COLO829 (cell line): ENCODE measurements at regions not wholly inside any gene's neighbourhood (a gene's known extent, or its start where the extent isn't known, plus 50 kb on each side); places are given as distances from the start of the nearest gene placed in this dataset.

Experiments
- DNase-seq: peaks from one replicate; pipeline ENCODE4 v3.0.0; 2012; ENCODE audit warnings: low spot score

DNA sequence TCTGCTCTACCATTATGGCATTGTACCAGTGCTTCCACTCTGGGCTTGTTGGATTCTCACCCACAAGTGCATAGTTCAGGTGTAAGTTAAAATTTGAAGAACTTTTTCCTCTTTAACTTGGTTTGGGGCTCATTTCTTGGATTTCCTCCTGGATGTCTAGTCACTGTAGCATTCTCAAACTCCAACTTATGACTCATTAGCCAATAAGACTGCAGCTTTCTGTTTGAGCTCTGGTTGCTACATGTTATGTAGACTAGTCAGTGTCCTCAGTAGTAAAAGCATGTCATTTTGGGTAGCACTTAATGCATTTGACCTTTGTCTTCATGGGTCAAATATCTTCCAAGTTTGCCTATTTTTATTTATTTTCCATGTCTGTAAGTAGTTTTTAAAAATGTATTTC is 790.8 kb downstream of the BRINP1 start:
- no peak for DNase-seq

DNA sequence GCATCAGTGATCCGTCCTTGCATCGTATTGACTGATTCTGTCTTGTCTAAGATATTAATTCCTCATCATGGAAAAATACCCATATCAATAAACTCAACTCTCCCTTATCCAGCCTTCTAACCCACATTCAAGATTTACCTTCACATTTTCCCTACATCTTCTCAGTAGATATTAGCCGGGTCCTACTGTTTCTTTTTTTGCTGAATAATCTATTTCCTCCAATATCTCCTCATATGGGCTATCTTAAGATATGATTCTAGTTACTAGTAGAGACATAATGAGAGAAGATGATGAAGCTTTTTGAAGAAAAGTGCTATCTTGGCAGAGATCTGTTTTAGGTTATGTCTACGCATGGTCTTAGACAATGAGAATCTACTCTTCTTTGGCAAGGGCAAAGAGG is 785.8 kb downstream of the BRINP1 start:
- DNase-seq, result no peak

DNA sequence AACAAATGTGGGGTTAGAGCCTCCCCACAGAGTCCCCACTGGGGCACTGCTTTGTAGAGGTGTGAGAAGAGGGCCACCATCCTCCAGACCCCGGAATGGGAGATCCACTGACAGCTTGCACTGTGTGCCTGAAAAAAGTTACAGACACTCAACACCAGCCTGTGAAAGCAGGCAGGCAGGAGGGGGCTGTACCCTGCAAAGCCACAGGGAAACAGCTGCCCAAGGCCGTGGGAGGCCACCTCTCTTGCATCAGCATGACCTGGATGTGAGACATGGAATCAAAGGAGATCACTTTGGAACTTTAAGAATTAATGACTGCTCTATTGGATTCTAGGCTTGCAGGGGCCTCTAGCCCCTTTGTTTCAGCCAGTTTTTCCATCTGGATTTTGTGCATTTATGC is 782.3 kb downstream of the BRINP1 start:
- DNase-seq, result no peak

DNA sequence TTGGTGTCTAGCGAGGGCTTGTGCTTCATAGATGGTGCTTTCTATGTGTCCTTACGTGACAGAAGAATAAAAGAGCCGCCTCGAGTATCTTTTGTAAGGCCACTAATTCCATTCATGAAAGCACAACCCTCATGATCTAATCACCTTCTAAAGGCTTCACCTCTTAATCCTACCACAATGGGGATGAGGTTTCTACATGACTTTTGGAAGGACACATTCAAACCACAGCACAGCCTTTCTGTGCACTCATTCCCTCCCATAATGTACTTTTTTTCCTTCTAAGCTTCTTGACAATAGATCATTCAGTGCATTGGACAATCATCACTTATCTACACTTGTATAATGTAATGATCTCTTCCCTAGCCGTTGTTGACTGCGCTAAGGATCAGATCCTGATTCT is 774.8 kb downstream of the BRINP1 start:
- no peak for DNase-seq

DNA sequence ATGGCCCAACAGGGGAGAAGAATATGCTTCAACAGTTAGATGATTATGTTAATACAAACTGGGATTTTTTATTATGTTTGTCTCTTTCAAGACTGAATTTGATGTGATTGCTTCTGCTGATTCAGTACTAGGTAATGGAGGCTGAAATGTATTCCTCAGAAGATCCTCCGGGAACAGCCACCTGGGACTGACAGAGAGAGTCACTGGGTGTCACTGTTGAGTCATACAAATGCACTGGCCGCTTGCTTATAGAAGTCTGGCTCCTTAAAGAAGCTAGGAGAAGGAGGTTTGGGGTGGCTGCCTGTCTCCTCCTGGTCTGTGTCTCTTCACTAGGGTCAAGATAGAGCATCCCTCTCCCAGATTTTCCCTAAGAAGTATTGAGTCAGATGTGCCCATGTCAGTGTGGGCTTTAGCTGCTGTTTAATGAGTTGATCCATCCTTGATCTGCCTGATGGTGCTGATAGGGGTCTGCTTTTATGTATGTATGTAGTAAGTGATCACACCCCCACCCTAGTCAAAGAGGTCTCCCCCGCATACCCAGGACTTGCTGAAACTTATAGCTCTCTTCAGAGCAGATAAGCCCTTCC is 773.4 kb downstream of the BRINP1 start:
- DNase-seq, result peak; percentile 18

DNA sequence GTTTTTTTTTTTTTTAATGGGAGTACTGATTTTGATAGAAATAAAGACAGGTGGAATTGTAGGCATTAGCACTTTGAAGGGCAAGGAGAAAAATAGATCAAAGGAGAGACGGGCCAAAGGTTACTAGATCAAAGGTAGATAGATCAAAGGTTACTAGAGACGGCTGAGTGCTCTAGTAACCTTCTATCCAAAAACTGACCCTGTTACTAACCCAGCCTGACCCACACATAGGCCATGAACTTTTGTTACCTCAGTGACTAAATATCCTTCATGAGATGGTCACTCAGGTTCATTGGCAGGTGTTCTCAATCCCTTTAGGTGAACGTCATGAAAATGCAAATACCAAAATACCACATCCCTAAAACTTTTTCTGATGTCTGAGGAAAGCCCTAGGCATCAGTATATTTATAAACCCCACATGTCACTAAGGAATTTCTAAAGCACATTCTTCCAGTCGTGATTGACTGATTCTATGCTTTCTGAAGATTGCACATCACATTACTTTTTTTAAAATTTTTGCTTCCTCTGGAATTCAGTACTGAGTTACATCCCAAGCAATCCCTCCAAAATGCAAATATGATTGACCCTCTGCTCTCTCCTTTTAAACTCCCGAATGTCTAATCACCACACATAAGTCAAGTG is 772.7 kb downstream of the BRINP1 start:
- DNase-seq, result no peak

DNA sequence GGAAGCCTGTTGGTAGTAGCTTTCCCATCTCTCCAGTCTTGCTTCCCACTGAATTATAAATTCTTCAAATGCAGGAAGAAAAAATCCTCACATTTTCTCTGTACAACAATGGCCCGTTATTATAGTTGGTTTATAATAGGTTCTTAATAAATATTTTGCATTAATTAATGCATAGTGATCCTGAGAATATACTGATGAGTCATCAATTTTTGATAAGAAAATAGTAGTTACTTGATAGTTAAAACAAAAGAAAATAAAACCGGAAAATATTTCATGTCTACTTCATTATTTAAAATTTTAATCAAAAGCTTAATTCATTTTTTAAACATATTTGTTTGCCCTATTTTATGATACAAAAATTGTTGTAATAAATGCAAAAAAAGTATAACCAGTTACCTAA is 762.6 kb downstream of the BRINP1 start:
- DNase-seq, result no peak

DNA sequence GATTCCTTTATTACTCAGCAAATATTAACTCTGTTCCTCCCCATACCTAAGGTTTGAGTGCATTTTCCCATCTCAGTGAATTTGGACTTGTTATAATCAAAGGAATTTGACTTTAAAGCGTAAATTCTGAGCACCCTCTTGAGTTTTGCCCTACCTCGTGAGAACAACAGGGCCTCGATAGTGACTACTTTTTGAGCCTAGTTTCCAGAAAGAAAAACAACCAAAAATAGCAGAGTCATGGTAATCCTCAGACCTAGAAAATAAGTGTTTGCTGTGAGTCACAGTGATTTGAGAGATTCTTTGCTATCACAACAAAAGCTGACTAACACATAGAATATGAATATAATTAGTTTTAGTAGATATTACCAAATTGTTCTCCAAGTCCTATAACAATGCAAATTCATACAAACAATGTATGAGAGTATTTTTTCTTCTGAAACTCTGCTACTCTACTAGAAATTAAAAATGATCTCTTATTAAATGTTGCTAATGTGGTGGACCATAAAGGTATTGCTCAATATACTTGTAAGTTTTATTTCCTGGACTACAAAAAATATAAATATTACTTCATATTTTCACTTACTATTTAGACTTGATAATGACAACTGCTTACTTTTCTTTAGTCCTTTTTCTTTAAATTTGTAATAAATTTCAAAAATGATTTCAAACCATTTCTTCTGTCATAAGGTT is 759.7 kb downstream of the BRINP1 start:
- no peak for DNase-seq

DNA sequence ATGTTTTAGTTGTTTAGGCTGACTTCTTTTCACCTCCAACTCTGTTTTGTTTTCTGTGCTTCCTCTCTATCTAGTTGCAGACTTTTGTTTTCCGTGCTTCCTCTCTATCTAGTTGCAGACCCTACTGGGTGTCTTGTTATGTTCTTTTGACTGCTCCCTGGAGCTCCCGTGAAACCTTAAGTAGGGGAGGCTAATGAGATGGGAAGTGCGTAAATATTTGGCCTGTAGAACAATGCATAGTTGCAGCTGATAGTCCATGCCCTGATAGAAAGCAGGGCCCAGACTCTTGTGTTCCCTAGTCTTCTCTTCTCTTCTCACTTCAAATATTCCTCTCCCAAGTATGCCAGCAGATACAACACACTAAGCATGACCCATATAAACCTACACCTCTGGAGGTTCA is 757.0 kb downstream of the BRINP1 start:
- no peak for DNase-seq

DNA sequence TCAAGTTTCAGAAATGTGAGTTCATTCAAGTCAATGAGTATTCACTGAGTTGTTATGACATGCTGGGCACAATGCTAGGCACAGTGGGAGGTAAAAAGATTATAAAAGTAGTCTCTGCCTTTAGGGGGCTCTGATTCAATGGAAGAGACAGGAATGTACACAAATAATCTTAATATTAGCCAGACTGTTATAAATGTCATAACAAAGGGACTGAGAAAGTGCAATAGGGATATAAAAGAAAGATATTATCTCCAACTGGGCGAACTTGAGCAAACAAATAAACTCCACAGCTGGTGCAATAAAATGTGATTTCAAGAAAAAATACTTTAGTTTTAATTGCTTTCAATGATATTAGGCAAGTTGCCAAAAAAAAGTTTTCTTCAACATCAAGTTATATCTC is 755.2 kb downstream of the BRINP1 start:
- DNase-seq, result no peak

DNA sequence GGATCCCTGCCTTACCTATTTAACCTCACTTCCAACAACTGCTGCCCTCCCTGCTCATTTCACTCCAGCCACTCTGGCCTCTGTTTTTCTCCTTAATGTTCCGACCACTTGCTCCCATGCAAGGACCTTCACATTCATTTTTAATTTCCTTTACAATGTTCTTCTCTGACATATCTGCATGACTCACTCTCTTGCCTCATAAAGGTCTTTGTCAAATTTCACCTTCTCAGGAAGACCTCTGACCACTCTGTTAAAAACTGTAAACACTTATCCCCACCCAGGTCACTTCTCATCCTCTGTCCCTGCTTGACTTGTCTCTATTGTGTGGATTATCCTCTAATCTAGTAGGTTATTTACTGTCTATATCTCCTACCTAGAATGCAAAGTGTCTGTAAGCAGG is 751.2 kb downstream of the BRINP1 start:
- DNase-seq, result no peak

DNA sequence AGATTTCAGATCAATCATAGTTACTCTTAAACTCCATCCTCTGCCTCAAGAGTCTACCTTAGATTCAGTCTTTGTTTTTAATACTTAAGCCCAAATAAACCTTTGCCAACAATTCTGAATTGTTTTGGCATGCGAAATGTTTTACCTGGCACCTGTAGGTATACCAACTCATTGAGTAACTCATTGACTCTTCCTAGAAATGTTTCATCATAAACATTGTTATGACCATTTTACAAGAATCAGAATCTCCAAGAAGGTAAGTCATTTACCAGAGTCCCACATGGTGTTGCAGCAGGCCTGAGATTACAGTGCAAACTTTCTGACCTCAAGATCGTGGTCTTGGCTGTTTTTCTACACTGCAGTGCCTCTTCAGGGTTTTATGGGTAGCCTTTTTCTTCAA is 750.4 kb downstream of the BRINP1 start:
- no peak for DNase-seq

DNA sequence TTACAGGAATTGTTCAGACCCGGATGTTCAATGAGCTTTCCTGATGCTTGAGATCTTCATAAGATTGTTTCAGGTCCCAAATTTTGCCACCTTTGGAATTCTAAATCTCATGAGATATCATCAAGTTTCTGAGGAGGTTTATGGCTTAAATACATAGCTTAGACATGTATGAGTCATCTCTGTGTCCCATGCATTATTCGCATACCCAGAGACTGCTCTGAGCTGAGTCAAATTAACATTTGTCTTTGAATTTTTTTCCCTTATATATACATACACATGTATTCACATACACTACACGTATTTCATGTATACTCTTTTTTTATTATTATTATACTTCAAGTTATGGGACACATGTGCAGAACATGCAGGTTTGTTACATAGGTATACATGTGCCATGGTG is 744.6 kb downstream of the BRINP1 start:
- no peak for DNase-seq

DNA sequence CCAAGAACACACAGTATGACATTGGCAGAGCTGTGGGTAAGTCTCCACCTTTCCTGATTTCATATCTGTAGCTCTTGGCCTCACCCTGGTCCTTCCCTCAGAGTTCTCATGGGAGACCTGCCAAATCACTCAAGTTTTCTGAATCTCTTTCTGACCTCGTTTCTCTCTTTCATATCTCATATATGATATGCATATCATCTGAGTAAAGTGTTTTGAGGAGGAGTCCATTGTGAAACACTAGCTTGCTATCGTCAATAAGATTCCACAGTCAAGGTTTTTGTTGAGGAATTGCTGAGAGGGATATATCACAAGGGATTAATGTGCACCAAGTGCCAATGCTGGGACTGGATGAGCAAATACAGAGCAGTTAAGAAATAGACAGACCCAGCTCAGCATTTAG is 739.2 kb downstream of the BRINP1 start:
- DNase-seq, result no peak

DNA sequence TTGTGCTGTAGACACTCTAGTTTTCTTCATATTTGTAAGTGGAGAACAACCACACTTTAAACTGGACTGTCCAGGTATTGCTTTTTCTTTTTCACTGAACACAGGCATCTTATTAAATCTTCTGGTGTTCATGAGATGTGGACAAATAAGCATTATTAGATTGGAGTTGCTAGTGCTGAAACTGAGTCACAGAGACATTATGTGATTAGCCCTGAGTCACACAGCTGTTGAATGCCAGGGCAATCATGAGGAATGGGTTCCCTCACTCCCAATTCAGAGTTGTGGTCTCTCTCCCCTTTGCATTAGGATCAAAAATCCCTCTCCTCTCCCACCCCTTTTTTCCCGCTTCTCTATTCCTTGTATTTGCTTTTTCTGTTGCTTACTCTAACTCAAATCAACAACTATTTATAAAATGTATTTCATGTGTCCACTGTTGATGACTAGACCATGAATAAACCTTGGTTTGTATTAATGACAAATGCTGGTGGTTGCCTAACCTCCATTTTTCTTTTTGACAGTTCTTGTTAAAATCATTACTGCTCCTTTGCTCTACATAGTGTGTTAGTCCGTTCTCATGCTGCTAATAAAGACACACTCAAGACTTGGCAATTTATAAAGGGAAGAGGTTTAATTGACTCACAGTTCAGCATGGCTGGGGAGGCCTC is 738.2 kb downstream of the BRINP1 start:
- no peak for DNase-seq

DNA sequence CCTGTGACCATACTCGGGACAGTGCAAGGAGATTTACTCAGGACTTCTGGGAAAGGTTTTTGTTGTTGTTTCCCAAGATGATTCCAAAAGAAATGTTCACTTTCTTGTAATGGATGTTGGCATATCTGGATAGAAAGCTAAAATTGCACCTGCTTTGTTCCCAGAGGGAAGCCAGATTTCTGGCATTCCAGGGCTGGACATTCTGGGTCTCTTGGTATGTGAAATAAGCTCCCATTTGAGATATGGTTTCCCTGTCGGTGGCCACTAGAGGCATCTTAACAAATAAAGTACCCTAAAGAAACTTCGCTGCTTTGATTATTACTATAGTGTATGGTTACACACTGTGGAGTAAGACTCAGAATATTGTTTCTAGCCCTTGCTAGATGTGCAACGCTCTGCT is 737.3 kb downstream of the BRINP1 start:
- no peak for DNase-seq

DNA sequence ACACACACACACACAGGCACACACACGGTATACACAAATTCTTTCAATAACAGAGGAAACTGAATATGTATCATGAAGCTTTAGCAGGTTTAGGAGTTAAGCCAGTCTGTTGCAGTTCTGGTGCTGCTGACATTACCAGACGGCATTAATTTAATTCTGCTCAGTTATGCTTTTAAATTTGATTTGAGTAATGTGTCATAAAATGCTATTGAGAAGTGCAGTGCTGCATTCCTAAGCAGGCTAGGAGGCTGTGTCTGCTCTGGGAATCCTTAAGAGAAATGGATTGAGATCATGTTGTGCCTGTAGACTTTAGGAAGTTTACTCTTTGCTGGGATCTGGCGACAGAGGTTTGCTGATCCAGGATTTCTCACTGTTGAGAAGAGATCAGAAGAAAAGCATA is 733.8 kb downstream of the BRINP1 start:
- no peak for DNase-seq

DNA sequence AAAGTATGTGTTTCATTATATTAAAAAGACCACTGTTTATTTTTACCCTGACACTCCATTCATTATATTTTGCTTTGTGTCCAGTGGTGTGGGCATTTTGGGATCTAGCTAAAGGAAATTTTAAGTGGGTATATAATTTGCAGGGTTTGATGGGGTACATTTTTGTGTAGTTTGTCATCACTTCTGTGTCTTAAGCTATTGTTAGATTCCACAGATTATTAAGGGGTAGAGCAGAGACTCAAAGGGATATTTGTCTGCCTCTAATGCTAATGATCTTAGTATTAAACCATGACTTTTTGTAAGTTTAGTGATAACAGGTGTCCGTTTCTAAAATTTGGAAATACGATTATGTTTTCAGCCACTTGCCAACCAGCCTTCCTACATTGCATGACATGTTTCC is 731.6 kb downstream of the BRINP1 start:
- DNase-seq, result no peak

DNA sequence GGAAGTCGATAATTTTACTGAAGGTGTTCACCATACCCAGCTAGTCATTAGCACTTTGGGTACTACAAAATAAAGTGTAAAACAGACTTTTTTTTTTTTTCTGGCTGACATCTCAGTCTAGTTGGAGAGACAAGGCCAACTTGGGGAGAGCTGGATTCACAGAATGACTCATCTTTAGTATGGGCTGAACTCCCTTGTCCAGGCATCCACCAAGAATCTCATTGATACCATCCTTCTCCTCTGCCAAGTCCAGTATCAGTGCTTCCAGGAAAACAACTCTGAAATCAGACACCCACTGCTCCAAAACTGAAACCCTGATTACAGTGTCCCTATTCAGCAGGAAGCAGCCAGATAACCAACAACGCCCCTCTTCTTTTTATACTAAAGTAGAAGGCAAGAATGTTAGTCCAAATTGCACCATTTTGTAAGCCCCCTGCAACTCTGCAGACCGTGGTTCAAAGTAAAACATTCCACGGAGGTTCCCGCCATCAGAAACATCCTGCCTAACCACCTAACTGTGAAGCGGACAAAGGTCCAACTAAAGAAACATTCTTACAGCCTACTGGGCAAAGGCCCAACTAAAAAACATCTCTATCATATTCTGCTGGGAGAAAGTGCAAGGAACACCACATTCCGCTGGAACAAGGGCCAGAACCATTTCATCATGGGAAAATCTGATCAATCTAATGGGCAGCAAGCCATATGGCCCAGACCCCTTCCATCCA is 728.2 kb downstream of the BRINP1 start:
- DNase-seq, result no peak

DNA sequence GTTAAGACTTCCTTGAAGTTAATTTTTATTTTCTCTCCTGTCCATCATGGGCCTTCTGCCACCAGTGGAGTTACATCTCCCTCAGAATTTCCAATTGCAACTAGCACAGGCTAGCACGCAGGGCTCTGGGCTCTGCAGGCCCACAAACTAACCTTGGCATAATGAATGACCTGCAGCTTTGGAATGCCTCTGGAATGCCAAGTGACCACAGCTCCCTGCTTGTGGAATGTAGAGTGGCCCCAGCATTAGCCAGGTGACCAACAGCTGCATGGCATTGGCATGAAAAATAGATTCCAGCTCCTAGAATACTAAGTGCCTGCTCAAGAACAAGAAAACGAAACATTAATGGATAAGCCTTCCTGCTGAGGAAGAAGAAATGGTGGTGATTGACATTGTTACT is 726.1 kb downstream of the BRINP1 start:
- DNase-seq, result no peak

DNA sequence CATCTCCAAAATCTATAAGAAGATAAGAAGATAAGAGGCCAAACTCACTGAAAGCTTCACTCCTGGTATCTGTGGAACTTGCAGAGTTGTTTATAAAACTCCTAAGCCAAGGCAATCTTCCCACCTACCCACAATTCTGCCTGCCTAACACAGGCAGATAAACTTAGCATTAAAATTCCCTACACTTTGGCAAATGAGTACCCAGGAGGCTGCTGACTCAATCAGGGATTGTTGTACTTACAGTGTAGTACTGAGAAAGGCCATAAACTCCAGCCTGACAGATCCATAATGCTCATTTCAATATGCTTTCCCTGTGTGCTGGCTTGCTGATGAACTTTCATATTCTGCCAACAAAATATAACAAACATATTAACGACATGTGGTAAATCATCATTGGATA is 725.2 kb downstream of the BRINP1 start:
- no peak for DNase-seq

DNA sequence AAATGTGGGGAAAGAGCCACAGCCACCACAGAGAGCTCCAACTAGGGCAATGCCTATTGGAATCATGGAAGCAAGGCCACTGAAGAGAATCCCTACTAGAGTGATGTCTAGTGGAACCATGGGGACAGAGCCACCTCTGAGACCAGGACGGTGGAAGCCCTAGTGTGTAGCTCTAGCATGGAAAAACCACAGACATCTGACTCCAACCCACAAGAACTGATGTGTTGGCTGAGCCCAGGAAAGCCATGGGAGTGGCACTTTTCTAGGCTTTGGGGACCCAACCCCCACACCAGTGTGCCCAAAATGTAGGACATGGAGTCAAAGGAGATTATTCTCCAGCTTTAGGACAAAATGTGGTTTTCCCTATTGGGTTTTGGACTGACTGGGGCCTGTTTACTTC is 721.9 kb downstream of the BRINP1 start:
- DNase-seq, result no peak

DNA sequence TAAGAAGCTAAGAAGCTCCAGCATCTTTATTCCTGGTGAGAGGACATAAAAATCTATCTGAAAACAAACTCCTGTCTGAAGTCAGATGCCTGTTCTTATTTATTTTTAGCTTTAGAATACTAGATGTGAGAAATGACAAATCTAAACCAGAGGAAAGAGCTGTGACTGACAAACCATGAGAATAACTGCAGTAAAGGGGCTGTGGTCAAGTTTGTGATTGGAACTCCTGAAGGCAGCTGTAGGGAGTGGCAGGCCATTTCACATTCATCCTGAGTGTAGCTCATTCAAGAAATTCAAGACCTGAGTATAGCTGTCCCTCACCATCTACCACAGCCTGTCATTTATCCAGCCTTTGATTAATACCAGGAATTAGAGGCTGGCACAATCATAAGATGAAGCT is 718.8 kb downstream of the BRINP1 start:
- no peak for DNase-seq
